ENCODE measurements at regions not wholly inside any gene's neighbourhood (a gene's known extent, or its start where the extent isn't known, plus 50 kb on each side); places are given as distances from the start of the nearest gene placed in this dataset.

GRCh38 chr13:74444161-74444571, 310.0 kb upstream of the KLF12 start (continued):
- no peak for TF ChIP-seq NRF1 (IDR thresholded peaks at IDR 0.05; ENCODE audit: low read depth, low read length)
- TF ChIP-seq BACH1 (IDR thresholded peaks at IDR 0.05; ENCODE audit: low read length): no peak
- no peak for TF ChIP-seq KDM4A (IDR thresholded peaks at IDR 0.05; ENCODE audit: low read depth, low read length, severe bottlenecking)
- TF ChIP-seq CEBPB (IDR thresholded peaks at IDR 0.05; ENCODE audit: low read depth, low read length): no peak
- no peak for TF ChIP-seq SP1 (IDR thresholded peaks at IDR 0.05; ENCODE audit: low read depth, low read length)
- no peak for TF ChIP-seq TCF12 (IDR thresholded peaks at IDR 0.05; ENCODE audit: low read depth, low read length)
